AG04449 (cell line): ENCODE measurements at regions not wholly inside any gene's neighbourhood (a gene's known extent, or its start where the extent isn't known, plus 50 kb on each side); places are given as distances from the start of the nearest gene placed in this dataset.

ENCODE experiments used
- CTCF ChIA-PET: fragments of 350-600 bp; formaldehyde crosslinking; extraction: SDS; loops from one replicate; lab custom pipeline; 2021; ENCODE audit warnings: antibody characterized with exemption; lab: Yijun Ruan, JAX
- POLR2A ChIA-PET: fragments of 400-600, 350-600 bp; formaldehyde crosslinking; extraction: SDS; loops from one replicate; lab custom pipeline; 2020; ENCODE audit warnings: antibody characterized with exemption, inconsistent platforms; lab: Yijun Ruan, JAX
- DNase-seq: peaks from one replicate; pipeline ENCODE4 v3.0.0-alpha.2; 2010; ENCODE audit warnings: low read depth, low spot score
- H3K4me3 ChIP-seq: 2 replicates; pipeline ENCODE4 v1.5.1; 2011; ENCODE audit warnings: low read depth, mild to moderate bottlenecking, control low read depth, low read length
- CTCF ChIP-seq: IDR thresholded peaks from one replicate; pipeline ENCODE4 v1.5.1; 2011; ENCODE audit warnings: mild to moderate bottlenecking, moderate library complexity, low read length, control low read depth, inconsistent platforms; ENCODE audit not compliant: insufficient read depth; ENCODE audit errors: missing control alignments

- no peak for TF ChIP-seq CTCF
- ChIA-PET CTCF (no interaction called here), POLR2A (no interaction called here)
- no peak for DNase-seq
- no peak overlapping the region for H3K4me3 ChIP-seq
Observed at GRCh38 chr16:51573191-51573590, 422.1 kb upstream of the SALL1 start.

GRCh38 chr16:51569203-51569931 lies 418.3 kb upstream of the SALL1 start:
- CTCF ChIA-PET = no interaction called here
- no peak for TF ChIP-seq CTCF
- DNase-seq = no peak
- H3K4me3 ChIP-seq = no peak overlapping the region
- POLR2A ChIA-PET = no interaction called here

GRCh38 chr16:51567911-51568310 lies 416.8 kb upstream of the SALL1 start:
- TF ChIP-seq CTCF = no peak
- H3K4me3 ChIP-seq = no peak overlapping the region
- ChIA-PET CTCF (no interaction called here), POLR2A (no interaction called here)
- no peak for DNase-seq

GRCh38 chr16:51565184-51565583 lies 414.1 kb upstream of the SALL1 start:
- DNase-seq = no peak
- H3K4me3 ChIP-seq = no peak overlapping the region
- no peak for TF ChIP-seq CTCF
- POLR2A ChIA-PET = no interaction called here
- CTCF ChIA-PET = interaction anchor here (0.7 kb wide), 1 partner anchor 1239 kb away, joined by 3 read pairs; no protein-coding TSS in a partner anchor

GRCh38 chr16:51562891-51563290 lies 411.8 kb upstream of the SALL1 start:
- CTCF ChIA-PET = no interaction called here
- no peak for DNase-seq
- H3K4me3 ChIP-seq = no peak overlapping the region
- no peak for TF ChIP-seq CTCF
- POLR2A ChIA-PET = no interaction called here

- H3K4me3 ChIP-seq = no peak overlapping the region
- POLR2A ChIA-PET = no interaction called here
- no peak for DNase-seq
- CTCF ChIA-PET = no interaction called here
- TF ChIP-seq CTCF = no peak
Observed at GRCh38 chr16:51559901-51560300, 408.8 kb upstream of the SALL1 start.
